ENCODE measurements at regions not wholly inside any gene's neighbourhood (a gene's known extent, or its start where the extent isn't known, plus 50 kb on each side); places are given as distances from the start of the nearest gene placed in this dataset.

GRCh38 chr2:104280216-104280615 is 573.7 kb upstream of the POU3F3 start:
- TF ChIP-seq CTCF (IDR thresholded peaks at IDR 0.05; ENCODE audit: borderline replicate concordance, extremely low read depth, low read length, poor library complexity, severe bottlenecking) (no peak), EZH2 (IDR thresholded peaks at IDR 0.05; ENCODE audit: borderline replicate concordance, low read depth, low read length, severe bottlenecking) (no peak)
- H3K27me3 ChIP-seq (ENCODE audit: insufficient read depth, low read length, poor library complexity): no peaks in the 10 kb centered on the region
- H3K9ac ChIP-seq (ENCODE audit: low read depth, low read length): no peak overlapping the region
- ATAC-seq (ENCODE audit: insufficient read depth, low read depth): no peak
- no peaks in the 10 kb centered on the region for H4K20me1 ChIP-seq (ENCODE audit: insufficient read depth, low read length)
- no peaks in the 10 kb centered on the region for H3K4me1 ChIP-seq (ENCODE audit: insufficient read depth, low read length)
- H3K79me2 ChIP-seq (ENCODE audit: insufficient read depth, low read length): no peaks in the 10 kb centered on the region
- H3K27ac ChIP-seq (ENCODE audit: low read length): no peak overlapping the region
- DNase-seq: no peak
- no peak overlapping the region for H3K4me2 ChIP-seq (ENCODE audit: insufficient read depth, low read length)
- H3K9me3 ChIP-seq (ENCODE audit: insufficient read depth, low read length, severe bottlenecking): no peaks in the 10 kb centered on the region
- no peak overlapping the region for H2AFZ ChIP-seq (ENCODE audit: low read depth, low read length)
- no peak overlapping the region for H3K4me3 ChIP-seq (ENCODE audit: low read depth in 1 of 2, low read length in 2 of 2)
- no peaks in the 10 kb centered on the region for H3K36me3 ChIP-seq (ENCODE audit: insufficient read depth, low read length)

- Histone ChIP-seq H2AFZ (ENCODE audit: low read depth, low read length) (no peak overlapping the region), H4K20me1 (ENCODE audit: insufficient read depth, low read length) (no peaks in the 10 kb centered on the region), H3K9ac (ENCODE audit: low read depth, low read length) (no peak overlapping the region), H3K27ac (ENCODE audit: low read length) (no peak overlapping the region), H3K9me3 (ENCODE audit: insufficient read depth, low read length, severe bottlenecking) (no peaks in the 10 kb centered on the region), H3K79me2 (ENCODE audit: insufficient read depth, low read length) (no peaks in the 10 kb centered on the region), H3K4me3 (ENCODE audit: low read depth in 1 of 2, low read length in 2 of 2) (no peak overlapping the region), H3K36me3 (ENCODE audit: insufficient read depth, low read length) (no peaks in the 10 kb centered on the region), H3K4me1 (ENCODE audit: insufficient read depth, low read length) (no peaks in the 10 kb centered on the region), H3K4me2 (ENCODE audit: insufficient read depth, low read length) (no peak overlapping the region), H3K27me3 (ENCODE audit: insufficient read depth, low read length, poor library complexity) (no peaks in the 10 kb centered on the region)
- ATAC-seq (ENCODE audit: insufficient read depth, low read depth) (no peak), DNase-seq (no peak)
- TF ChIP-seq EZH2 (IDR thresholded peaks at IDR 0.05; ENCODE audit: borderline replicate concordance, low read depth, low read length, severe bottlenecking) (no peak), CTCF (IDR thresholded peaks at IDR 0.05; ENCODE audit: borderline replicate concordance, extremely low read depth, low read length, poor library complexity, severe bottlenecking) (no peak)
These were observed 567.1 kb upstream of the POU3F3 start for GRCh38 chr2:104286841-104287240.

GRCh38 chr2:104289651-104290565 is 564.0 kb upstream of the POU3F3 start:
- Histone ChIP-seq H3K4me2 (ENCODE audit: insufficient read depth, low read length) (no peak overlapping the region), H3K36me3 (ENCODE audit: insufficient read depth, low read length) (no peaks in the 10 kb centered on the region), H4K20me1 (ENCODE audit: insufficient read depth, low read length) (no peaks in the 10 kb centered on the region), H3K4me3 (ENCODE audit: low read depth in 1 of 2, low read length in 2 of 2) (no peak overlapping the region), H3K27ac (ENCODE audit: low read length) (no peak overlapping the region), H3K27me3 (ENCODE audit: insufficient read depth, low read length, poor library complexity) (no peaks in the 10 kb centered on the region), H2AFZ (ENCODE audit: low read depth, low read length) (no peak overlapping the region), H3K9ac (ENCODE audit: low read depth, low read length) (no peak overlapping the region), H3K4me1 (ENCODE audit: insufficient read depth, low read length) (no peaks in the 10 kb centered on the region), H3K79me2 (ENCODE audit: insufficient read depth, low read length) (no peaks in the 10 kb centered on the region), H3K9me3 (ENCODE audit: insufficient read depth, low read length, severe bottlenecking) (no peaks in the 10 kb centered on the region)
- ATAC-seq (ENCODE audit: insufficient read depth, low read depth): no peak
- TF ChIP-seq EZH2 (IDR thresholded peaks at IDR 0.05; ENCODE audit: borderline replicate concordance, low read depth, low read length, severe bottlenecking): no peak
- no peak for TF ChIP-seq CTCF (IDR thresholded peaks at IDR 0.05; ENCODE audit: borderline replicate concordance, extremely low read depth, low read length, poor library complexity, severe bottlenecking)
- DNase-seq: no peak
